NCI-H460 (cell line): ENCODE measurements at regions not wholly inside any gene's neighbourhood (a gene's known extent, or its start where the extent isn't known, plus 50 kb on each side); places are given as distances from the start of the nearest gene placed in this dataset.
A peak's percentile ranks its signal among the peaks of the same experiment; 100 is the strongest.

Source experiments
- DNase-seq: peaks from one replicate; pipeline ENCODE4 v3.0.0-alpha.2; 2016; ENCODE audit warnings: low read depth; ENCODE audit errors: extremely low read depth
- small RNA-seq, 2 experiments: library from RNA; depleted of rRNA; stranded (forward); fragments of <200 nt; gene quantifications; one replicate each; pipeline ENCODE3, GENCODE V24; 2014

GRCh38 chr10:94274142-94274787, 88.5 kb downstream of the NOC3L start:
- DNase-seq = no peak

- DNase-seq = no peak
Measured at GRCh38 chr10:94276140-94276539, 86.6 kb downstream of the NOC3L start.

GRCh38 chr10:94277450-94277849, 85.3 kb downstream of the NOC3L start:
- DNase-seq = no peak

GRCh38 chr10:94279835-94280709, 82.7 kb downstream of the NOC3L start:
- peak; percentile 54 for DNase-seq

GRCh38 chr10:94281654-94282053, 81.1 kb downstream of the NOC3L start:
- no peak for DNase-seq

- DNase-seq = peak; percentile 9
Measured at GRCh38 chr10:94282369-94282768, 80.4 kb downstream of the NOC3L start.

Small RNAs in the stretch of these regions (small RNA-seq; reads per million reads assigned to genes)
- 0 reads per million in 2 experiments for gene RNU6-657P
